ENCODE measurements at regions not wholly inside any gene's neighbourhood (a gene's known extent, or its start where the extent isn't known, plus 50 kb on each side); places are given as distances from the start of the nearest gene placed in this dataset.

DNA sequence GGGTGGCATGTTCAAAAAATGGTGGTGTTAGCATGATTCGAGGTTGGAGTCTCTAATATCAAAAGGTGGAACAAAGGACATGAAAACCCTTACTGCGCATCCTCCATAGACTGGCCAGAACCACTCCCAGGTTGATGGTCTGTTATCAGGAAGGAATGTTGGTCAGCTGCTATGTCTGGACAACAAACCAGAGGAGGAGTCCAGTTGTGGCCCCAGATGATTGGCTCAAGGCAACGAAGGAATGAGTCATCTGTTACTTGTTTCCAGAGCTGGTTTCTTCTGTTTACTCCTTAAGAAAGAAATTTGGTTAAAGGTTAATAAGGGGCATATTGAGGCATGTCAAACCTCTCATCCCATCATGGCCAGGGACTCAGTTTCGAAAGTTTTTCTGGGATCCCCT, 56.8 kb upstream of the GRIA4 start:
- H3K27ac Mint-ChIP-seq: no peak overlapping the region
- peaks cover 0 to 9% (median 2%) of the 10 kb centered on the region in 5 donors for H3K27me3 Mint-ChIP-seq
- ATAC-seq: no peak
- no peaks in the 10 kb centered on the region for H3K4me1 Mint-ChIP-seq
- no peak for DNase-seq
- H3K9me3 Mint-ChIP-seq: peaks cover 0 to 11% (median 0%) of the 10 kb centered on the region in 9 donors
- H3K36me3 Mint-ChIP-seq: no peaks in the 10 kb centered on the region
- POLR2A ChIA-PET: no interaction called here
- H3K4me3 Mint-ChIP-seq: no peak overlapping the region

DNA sequence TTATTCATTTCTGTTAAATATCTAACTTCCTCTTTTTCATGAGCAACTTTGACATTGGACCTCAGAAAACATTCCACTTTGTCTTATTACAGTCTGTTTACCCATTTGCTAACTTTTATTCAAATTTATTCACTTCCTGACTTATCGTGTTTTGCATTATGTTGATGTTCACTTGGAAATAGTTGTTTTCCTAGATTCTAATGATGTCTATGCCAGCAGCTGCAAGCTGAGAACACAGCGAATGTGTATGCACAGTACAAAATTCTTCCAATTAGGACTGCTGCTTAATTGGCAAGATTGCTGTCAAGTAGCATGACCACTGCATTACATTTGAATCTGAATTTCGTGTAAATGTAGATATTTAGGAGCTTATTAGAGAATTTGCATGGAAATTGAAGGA, 61.5 kb upstream of the GRIA4 start:
- H3K9me3 Mint-ChIP-seq: peaks cover 0 to 11% (median 0%) of the 10 kb centered on the region in 9 donors
- ATAC-seq (no peak), DNase-seq (no peak)
- H3K27me3 Mint-ChIP-seq: peaks cover 0 to 9% (median 2%) of the 10 kb centered on the region in 5 donors
- POLR2A ChIA-PET: no interaction called here
- H3K4me1 Mint-ChIP-seq: no peaks in the 10 kb centered on the region
- no peaks in the 10 kb centered on the region for H3K36me3 Mint-ChIP-seq
- no peak overlapping the region for H3K4me3 Mint-ChIP-seq
- H3K27ac Mint-ChIP-seq: no peak overlapping the region

DNA sequence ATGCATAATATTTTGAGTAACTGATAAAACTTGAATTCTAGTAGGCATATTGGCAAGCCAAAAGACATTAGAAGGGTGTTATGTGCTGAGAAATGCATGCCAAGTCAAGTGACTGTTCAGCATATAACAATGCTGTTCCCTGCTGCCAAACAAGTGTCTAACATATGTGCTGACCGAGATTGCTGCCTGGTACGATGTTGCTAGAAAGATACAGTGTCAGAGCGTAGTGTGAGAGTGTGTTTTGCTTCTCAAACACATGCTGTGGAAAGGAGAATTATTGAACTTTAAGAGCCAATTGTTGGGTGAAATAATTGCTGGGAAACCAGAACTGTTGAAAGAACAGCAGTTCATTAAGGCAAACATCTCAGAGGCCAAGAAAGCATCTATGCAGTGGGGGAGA, 71.3 kb upstream of the GRIA4 start:
- H3K4me3 Mint-ChIP-seq: no peak overlapping the region
- no peaks in the 10 kb centered on the region for H3K9me3 Mint-ChIP-seq
- ATAC-seq (no peak), DNase-seq (no peak)
- H3K27ac Mint-ChIP-seq: no peak overlapping the region
- POLR2A ChIA-PET: no interaction called here
- H3K36me3 Mint-ChIP-seq: no peaks in the 10 kb centered on the region
- no peaks in the 10 kb centered on the region for H3K4me1 Mint-ChIP-seq
- H3K27me3 Mint-ChIP-seq: no peaks in the 10 kb centered on the region

DNA sequence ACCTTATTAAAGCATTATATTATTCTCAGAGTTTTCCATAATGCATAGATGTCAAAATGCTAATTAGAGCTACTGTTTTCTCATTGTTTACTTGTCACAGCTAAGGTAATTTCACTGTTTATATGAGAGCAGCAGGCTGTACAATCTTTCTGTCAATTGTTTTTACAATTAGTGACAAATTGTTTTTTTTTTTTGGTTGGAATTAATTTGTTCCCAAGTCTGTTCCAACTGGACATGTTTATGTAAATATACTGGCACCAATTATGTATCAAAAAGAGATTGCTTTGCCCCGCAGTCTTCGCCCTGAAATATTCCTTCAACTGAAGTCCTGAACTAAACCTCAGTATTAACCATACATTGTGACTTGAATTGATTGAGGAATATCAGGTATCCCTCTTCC, 72.3 kb upstream of the GRIA4 start:
- Mint-ChIP-seq H3K9me3 (no peaks in the 10 kb centered on the region), H3K27ac (no peak overlapping the region), H3K36me3 (no peaks in the 10 kb centered on the region), H3K27me3 (no peaks in the 10 kb centered on the region), H3K4me1 (no peaks in the 10 kb centered on the region), H3K4me3 (no peak overlapping the region)
- DNase-seq: no peak
- ATAC-seq: no peak
- POLR2A ChIA-PET: no interaction called here

DNA sequence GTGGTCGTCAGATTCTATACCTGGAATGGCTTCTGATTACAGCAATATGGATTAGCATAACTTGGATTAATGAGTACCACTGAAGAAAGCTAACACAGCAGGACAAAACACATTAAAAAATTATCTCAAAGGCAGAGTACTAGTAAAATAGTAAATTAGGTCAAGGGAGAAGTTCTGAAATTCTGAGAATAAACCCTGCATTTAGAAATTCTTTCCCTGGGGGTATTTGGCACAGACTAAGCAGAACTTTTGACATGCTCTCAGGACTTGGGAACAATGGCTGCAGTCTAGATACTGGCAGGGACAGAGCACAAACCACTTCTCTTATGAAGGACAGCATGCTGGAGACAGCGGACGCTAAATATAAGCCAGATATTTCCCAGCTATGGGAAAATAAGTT, 85.6 kb upstream of the GRIA4 start:
- H3K9me3 Mint-ChIP-seq: peaks cover 0 to 9% (median 0%) of the 10 kb centered on the region in 9 donors
- DNase-seq (no peak), ATAC-seq (no peak)
- H3K36me3 Mint-ChIP-seq: no peaks in the 10 kb centered on the region
- H3K27me3 Mint-ChIP-seq: peaks cover 0 to 9% (median 0%) of the 10 kb centered on the region in 5 donors
- H3K27ac Mint-ChIP-seq: no peak overlapping the region
- H3K4me1 Mint-ChIP-seq: no peaks in the 10 kb centered on the region
- POLR2A ChIA-PET: no interaction called here
- no peak overlapping the region for H3K4me3 Mint-ChIP-seq

DNA sequence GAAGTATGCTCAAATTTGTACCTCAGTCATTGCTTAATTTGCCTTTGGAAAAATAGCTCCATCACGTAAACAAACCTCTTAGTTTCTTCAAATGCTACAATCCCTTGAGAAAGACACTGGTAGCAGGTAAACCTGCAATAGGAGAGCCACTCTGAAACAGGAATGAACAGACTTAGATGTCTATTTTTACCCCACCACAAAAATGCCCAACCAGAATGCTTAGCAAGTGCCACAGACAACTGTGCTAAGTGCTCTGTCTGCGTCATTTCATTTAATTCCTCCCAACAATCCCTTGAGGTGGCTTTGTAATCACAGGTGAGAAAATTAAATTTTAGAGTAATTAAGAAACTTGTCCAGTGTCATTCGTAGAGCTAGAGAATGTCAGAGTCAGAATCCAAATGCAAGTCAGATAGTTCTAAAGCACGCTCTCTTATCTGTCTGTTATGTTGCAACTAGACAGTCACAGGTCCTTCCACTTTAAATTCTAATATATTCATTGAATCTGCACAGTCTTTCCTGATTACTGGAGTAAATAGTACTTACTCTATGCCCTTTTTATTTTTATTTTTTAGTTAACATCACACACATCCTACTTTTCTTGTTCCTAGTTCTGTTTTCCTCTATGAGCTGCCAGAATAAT, 89.0 kb upstream of the GRIA4 start:
- Mint-ChIP-seq H3K9me3 (peaks cover 0 to 14% (median 0%) of the 10 kb centered on the region in 9 donors), H3K27me3 (peaks cover 0 to 9% (median 0%) of the 10 kb centered on the region in 5 donors), H3K36me3 (no peaks in the 10 kb centered on the region), H3K4me1 (no peaks in the 10 kb centered on the region), H3K27ac (no peak overlapping the region), H3K4me3 (no peak overlapping the region)
- ATAC-seq (no peak), DNase-seq (no peak)
- POLR2A ChIA-PET: no interaction called here

DNA sequence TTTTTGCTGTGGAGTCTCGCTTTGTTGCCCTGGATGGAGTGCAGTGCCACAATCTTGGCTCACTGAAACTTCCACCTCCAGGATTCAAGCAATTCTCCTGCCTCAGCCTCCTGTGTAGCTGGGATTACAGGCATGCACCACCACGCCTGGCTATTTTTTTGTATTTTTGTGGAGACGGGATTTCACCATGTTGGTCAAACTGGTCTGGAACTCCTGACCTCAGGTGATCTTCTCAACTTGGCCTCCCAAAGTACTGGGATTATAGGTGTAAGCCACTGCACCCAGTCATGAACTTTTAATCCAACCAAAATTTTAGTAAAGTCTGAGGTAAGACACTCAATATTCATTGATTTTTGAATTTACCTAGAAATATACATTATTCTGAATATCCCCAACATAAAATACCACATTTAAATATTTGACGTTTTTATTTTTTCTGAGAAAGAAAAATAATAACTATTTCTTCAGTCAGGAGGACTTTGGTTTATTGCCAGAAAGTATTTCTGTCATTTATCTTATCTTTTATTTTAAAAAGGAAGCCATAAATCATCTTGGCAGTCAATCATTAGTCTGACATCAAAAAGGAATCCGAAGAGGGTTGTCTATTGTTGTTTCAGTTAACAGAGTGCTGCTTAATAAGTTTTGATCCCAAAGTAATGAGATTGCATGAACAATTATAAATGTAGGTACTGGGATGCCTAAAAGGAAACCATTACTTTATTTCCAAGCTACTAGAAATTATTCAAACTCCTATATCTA, 102.2 kb upstream of the GRIA4 start:
- DNase-seq (no peak), ATAC-seq (no peak)
- no peaks in the 10 kb centered on the region for H3K36me3 Mint-ChIP-seq
- H3K4me1 Mint-ChIP-seq: no peaks in the 10 kb centered on the region
- H3K4me3 Mint-ChIP-seq: no peak overlapping the region
- H3K27ac Mint-ChIP-seq: no peak overlapping the region
- H3K9me3 Mint-ChIP-seq: no peaks in the 10 kb centered on the region
- POLR2A ChIA-PET: no interaction called here
- H3K27me3 Mint-ChIP-seq: peaks cover 0 to 12% (median 0%) of the 10 kb centered on the region in 5 donors

DNA sequence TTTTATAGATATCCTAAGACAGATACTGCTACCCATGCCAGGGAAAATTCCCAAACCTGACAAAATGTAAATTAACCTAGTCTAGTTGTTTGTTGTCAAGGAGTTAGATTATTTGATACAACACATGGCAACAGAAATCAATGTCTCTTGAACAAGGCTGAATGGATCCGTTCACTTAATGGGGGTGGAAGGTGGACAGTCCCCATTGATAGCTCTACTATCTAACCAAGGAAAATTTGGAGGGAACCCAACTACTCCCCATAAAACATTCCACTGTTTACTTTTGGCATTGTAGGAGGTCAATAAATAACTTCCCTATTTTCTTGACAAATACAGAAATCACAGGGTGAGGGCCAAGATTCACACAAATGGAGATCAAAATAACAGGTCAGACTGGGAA, 117.9 kb upstream of the GRIA4 start:
- DNase-seq (no peak), ATAC-seq (no peak)
- H3K36me3 Mint-ChIP-seq: no peaks in the 10 kb centered on the region
- POLR2A ChIA-PET: no interaction called here
- H3K4me1 Mint-ChIP-seq: no peaks in the 10 kb centered on the region
- H3K4me3 Mint-ChIP-seq: no peak overlapping the region
- no peaks in the 10 kb centered on the region for H3K9me3 Mint-ChIP-seq
- no peak overlapping the region for H3K27ac Mint-ChIP-seq
- H3K27me3 Mint-ChIP-seq: no peaks in the 10 kb centered on the region

DNA sequence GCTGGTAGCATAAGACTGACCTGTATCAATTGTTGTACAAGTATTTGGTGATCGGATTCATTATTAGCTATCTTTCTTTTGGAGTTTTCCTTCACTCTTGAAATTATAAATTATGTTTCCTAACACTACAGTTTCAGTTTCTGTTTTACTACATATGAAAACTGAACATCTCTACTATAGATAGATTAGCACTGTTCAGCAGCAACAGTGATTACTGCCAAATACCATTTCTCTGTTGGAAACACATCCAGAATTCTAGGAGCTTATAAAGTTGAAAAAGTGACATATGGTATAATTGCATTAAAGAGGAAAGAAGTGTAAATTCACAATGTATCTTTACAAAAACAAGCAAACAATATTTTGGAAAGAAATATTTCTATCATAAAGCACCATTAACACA, 118.5 kb upstream of the GRIA4 start:
- Mint-ChIP-seq H3K27me3 (peaks cover 0 to under 1% (median 0%) of the 10 kb centered on the region in 5 donors), H3K4me1 (no peaks in the 10 kb centered on the region), H3K36me3 (no peaks in the 10 kb centered on the region), H3K9me3 (no peaks in the 10 kb centered on the region), H3K27ac (no peak overlapping the region), H3K4me3 (no peak overlapping the region)
- ATAC-seq (no peak), DNase-seq (no peak)
- POLR2A ChIA-PET: no interaction called here

DNA sequence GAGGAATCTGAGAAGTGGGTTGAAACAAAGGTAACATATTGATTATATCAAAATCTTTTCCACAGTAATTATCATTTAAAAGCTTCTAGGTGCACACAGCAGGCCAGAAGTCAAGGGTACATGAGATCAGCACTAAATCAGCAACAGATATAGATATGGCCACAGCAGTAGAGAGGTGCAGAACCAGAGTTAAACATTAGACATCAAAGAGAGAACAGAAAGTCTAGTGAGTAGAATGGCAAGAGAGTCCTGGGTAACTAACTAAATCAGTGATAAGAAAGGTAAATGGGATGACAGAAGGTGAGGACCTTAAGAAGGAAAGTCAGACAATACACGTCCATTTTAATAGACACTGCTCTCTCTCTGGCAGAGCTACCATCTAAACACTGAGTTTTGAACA, 119.5 kb upstream of the GRIA4 start:
- ATAC-seq (no peak), DNase-seq (no peak)
- H3K9me3 Mint-ChIP-seq: no peaks in the 10 kb centered on the region
- no peak overlapping the region for H3K27ac Mint-ChIP-seq
- H3K27me3 Mint-ChIP-seq: peaks cover 0 to 4% (median 0%) of the 10 kb centered on the region in 5 donors
- no peaks in the 10 kb centered on the region for H3K4me1 Mint-ChIP-seq
- POLR2A ChIA-PET: no interaction called here
- no peaks in the 10 kb centered on the region for H3K36me3 Mint-ChIP-seq
- no peak overlapping the region for H3K4me3 Mint-ChIP-seq

DNA sequence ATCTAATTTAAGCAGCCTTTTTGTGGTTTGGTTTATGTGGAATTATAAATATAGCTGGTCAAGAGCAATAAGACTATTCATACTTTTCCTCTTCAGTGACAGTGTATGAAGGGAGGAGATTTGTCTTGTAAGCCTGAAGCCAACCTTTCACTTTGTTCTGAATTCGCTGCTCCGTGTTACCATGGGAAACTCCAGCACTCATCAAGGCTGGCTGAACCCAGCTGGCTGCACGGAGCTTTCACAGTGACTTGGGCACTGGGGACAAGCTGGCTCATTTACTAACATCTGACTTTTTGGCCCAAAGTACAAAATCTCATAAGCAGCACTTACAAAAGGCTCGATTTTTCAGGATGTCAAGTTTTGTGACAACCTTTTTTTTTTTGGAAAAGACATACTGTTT, 120.4 kb upstream of the GRIA4 start:
- H3K9me3 Mint-ChIP-seq: no peaks in the 10 kb centered on the region
- POLR2A ChIA-PET: no interaction called here
- ATAC-seq (no peak), DNase-seq (no peak)
- H3K4me1 Mint-ChIP-seq: no peaks in the 10 kb centered on the region
- H3K4me3 Mint-ChIP-seq: no peak overlapping the region
- H3K27me3 Mint-ChIP-seq: peaks cover 0 to 4% (median 0%) of the 10 kb centered on the region in 5 donors
- no peak overlapping the region for H3K27ac Mint-ChIP-seq
- H3K36me3 Mint-ChIP-seq: no peaks in the 10 kb centered on the region

DNA sequence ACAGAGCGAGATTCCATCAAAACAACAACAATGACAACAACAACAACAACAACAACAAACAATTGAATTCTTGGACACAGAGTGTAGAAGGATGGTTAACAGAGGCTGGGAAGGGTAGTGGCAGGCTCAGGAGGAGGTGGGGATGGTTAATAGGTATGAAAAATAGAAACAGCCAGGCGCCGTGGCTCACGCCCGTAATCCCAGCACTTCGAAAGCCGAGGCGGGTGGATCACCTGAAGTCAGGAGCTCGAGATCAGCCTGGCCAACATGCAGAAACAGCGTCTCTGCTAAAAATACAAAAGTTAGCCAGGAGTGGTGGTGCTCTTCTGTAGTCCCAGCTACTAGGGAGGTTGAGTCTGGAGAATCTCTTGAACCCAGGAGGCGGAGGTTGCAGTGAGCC, 122.9 kb upstream of the GRIA4 start:
- H3K27ac Mint-ChIP-seq: no peak overlapping the region
- POLR2A ChIA-PET: no interaction called here
- ATAC-seq: no peak
- no peaks in the 10 kb centered on the region for H3K4me1 Mint-ChIP-seq
- no peak overlapping the region for H3K4me3 Mint-ChIP-seq
- H3K36me3 Mint-ChIP-seq: no peaks in the 10 kb centered on the region
- no peaks in the 10 kb centered on the region for H3K9me3 Mint-ChIP-seq
- no peak for DNase-seq
- peaks cover 0 to 10% (median 0%) of the 10 kb centered on the region in 5 donors for H3K27me3 Mint-ChIP-seq

DNA sequence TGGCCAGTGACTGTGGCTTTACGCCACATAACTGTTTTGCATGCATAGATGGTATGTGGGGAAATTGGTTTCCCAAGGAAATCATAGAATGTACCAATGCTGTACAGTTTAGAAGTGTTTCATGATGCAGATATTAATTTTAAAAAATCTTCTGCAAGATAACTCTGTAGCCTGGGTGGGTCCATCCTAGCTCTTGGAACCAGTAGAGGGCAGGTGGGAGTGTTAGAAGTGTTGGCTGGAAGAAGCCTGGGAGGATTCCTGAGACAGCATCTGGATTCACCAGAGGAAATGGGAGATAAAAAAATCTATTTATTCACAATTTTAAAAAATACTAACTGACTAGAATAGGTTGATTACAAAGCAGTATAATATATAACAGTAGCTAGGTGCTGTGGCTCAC, 139.9 kb upstream of the GRIA4 start:
- DNase-seq (no peak), ATAC-seq (no peak)
- no peak overlapping the region for H3K27ac Mint-ChIP-seq
- no peaks in the 10 kb centered on the region for H3K4me1 Mint-ChIP-seq
- H3K27me3 Mint-ChIP-seq: peaks cover 0 to 9% (median 2%) of the 10 kb centered on the region in 5 donors
- H3K36me3 Mint-ChIP-seq: no peaks in the 10 kb centered on the region
- POLR2A ChIA-PET: no interaction called here
- H3K4me3 Mint-ChIP-seq: no peak overlapping the region
- peaks cover 0 to 3% (median 0%) of the 10 kb centered on the region in 9 donors for H3K9me3 Mint-ChIP-seq

DNA sequence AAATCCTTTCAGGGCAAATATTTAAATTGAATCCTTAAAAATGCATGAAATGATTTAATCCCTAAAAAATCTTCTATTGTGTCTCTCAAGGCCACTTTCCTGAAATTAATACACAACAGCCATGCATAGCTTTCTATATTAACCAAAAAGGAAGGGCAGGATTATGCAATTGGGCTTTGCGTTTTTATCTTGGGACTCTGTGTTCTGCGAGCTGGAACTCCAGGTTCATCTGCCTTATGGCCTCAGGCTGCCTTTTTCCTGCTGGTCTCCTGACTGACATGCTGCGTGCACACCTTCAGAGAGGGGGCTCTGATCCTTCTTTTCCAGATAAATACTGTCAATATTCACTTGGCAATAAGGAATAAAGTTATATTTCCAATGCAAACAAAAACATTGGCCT, 141.7 kb upstream of the GRIA4 start:
- Mint-ChIP-seq H3K27ac (no peak overlapping the region), H3K36me3 (no peaks in the 10 kb centered on the region), H3K4me1 (no peaks in the 10 kb centered on the region), H3K9me3 (peaks cover 0 to under 1% (median 0%) of the 10 kb centered on the region in 9 donors), H3K4me3 (no peak overlapping the region), H3K27me3 (peaks cover 0 to 9% (median 0%) of the 10 kb centered on the region in 5 donors)
- ATAC-seq (no peak), DNase-seq (no peak)
- POLR2A ChIA-PET: no interaction called here
